HepG2 (cell line): ENCODE measurements at regions not wholly inside any gene's neighbourhood (a gene's known extent, or its start where the extent isn't known, plus 50 kb on each side); places are given as distances from the start of the nearest gene placed in this dataset.

Source experiments
- ATAC-seq: fragments of 200-7000 bp; cut with Tn5 transposase; 3 replicates; pipeline ENCODE4 v1.9.1; 2020; ENCODE audit warnings: mild to moderate bottlenecking, moderate library complexity
- BruUV-seq: library from RNA; stranded (reverse); fragments of 400-500 nt; replicated peaks from 2 replicates; lab custom pipeline; 2021; lab: Mats Ljungman, UMichigan
- CTCF ChIA-PET: fragments of 300-600 bp; formaldehyde crosslinking; extraction: SDS; loops from one replicate; lab custom pipeline; 2021; ENCODE audit warnings: low total read pairs, inconsistent platforms, low intra/inter-chr PET ratio; lab: Yijun Ruan, JAX
- POLR2A ChIA-PET: fragments of 350-600 bp; sonication (Branson Sonifier 250); formaldehyde crosslinking; loops from one replicate; lab custom pipeline; 2020; ENCODE audit warnings: antibody characterized with exemption, inconsistent platforms; lab: Yijun Ruan, JAX
- DNase-seq: peaks from one replicate; pipeline ENCODE4 v3.0.0-alpha.2; 2015; ENCODE audit warnings: low spot score
- FAIRE-seq: peaks from 3 replicates; lab custom pipeline; 2011; peaks lifted over from hg19 to GRCh38; lab: Jason Lieb, UNC
- H2AFZ ChIP-seq: one replicate; pipeline ENCODE4 v1.6.1; 2011; ENCODE audit warnings: low read length, inconsistent platforms
- H3K27ac ChIP-seq: fragments of 300-600 bp; 3 replicates; pipeline ENCODE4 v1.8.0; 2011; ENCODE audit warnings: mixed run types, mild to moderate bottlenecking, mixed read lengths, low read length, inconsistent platforms; ENCODE audit not compliant: insufficient read depth; ENCODE audit errors: extremely low read length
- H3K27me3 ChIP-seq, 2 experiments: fragments of 200-600 bp in 1 of 2; 2 replicates in 1 of 2; 3 replicates in 1 of 2; pipeline versions ENCODE4 v1.6.0 to v1.8.0; 2011; ENCODE audit warnings: low read length in 2 of 2, mild to moderate bottlenecking in 2 of 2, moderate library complexity in 2 of 2, inconsistent platforms in 1 of 2; ENCODE audit not compliant: insufficient read depth in 2 of 2, control insufficient read depth in 1 of 2
- H3K36me3 ChIP-seq, 2 experiments: fragments of 200-600 bp in 1 of 2; replicated peaks in 1 of 2; 2 replicates in 1 of 2; 3 replicates in 1 of 2; pipeline versions ENCODE4 v1.5.1 to v1.8.0; 2011; ENCODE audit warnings: low read length in 2 of 2, inconsistent platforms in 1 of 2; ENCODE audit not compliant: insufficient read depth in 2 of 2, control insufficient read depth in 1 of 2
- H3K4me1 ChIP-seq: 2 replicates; pipeline ENCODE4 v1.5.1; 2012; ENCODE audit warnings: low read length, inconsistent platforms; ENCODE audit not compliant: insufficient read depth
- H3K4me2 ChIP-seq: 2 replicates; pipeline ENCODE4 v1.6.0; 2011; ENCODE audit warnings: low read depth, low read length, inconsistent platforms
- H3K4me3 ChIP-seq, 3 experiments: fragments of 200-600 bp in 1 of 3; sonication (generic), shearing (Covaris generic) in 1 of 3; replicated peaks in 1 of 3; 2 replicates each; pipeline ENCODE4 v1.5.1; 2011 to 2016; ENCODE audit warnings: low read length in 3 of 3, inconsistent platforms in 2 of 3, low read depth in 2 of 3, mild to moderate bottlenecking in 2 of 3, control low read depth in 1 of 3, mixed read lengths in 1 of 3; ENCODE audit not compliant: insufficient read depth in 1 of 3
- H3K79me2 ChIP-seq: one replicate; pipeline ENCODE4 v1.6.1; 2011; ENCODE audit warnings: low read length, inconsistent platforms; ENCODE audit not compliant: insufficient read depth
- H3K9ac ChIP-seq: 2 replicates; pipeline ENCODE4 v1.6.0; 2011; ENCODE audit warnings: mild to moderate bottlenecking, low read depth, low read length, inconsistent platforms; ENCODE audit not compliant: insufficient read depth
- H3K9me3 ChIP-seq: 2 replicates; pipeline ENCODE4 v1.5.1; 2012; ENCODE audit warnings: mild to moderate bottlenecking, low read length
- H4K20me1 ChIP-seq: 2 replicates; pipeline ENCODE4 v1.6.0; 2011; ENCODE audit warnings: inconsistent platforms, mild to moderate bottlenecking, low read length, moderate library complexity; ENCODE audit not compliant: insufficient read depth
- FOXK2 ChIP-seq: fragments of 450-650 bp; IDR thresholded peaks from 2 replicates; pipeline ENCODE4 v1.6.1; 2016
- MED8 ChIP-seq: sonication (generic); formaldehyde crosslinking; IDR thresholded peaks from 2 replicates; pipeline ENCODE4 v1.8.1; 2023; ENCODE audit warnings: mild to moderate bottlenecking, missing genetic modification reagents; ENCODE audit not compliant: insufficient replicate concordance
- POLR2AphosphoS5 ChIP-seq: IDR thresholded peaks from 2 replicates; pipeline ENCODE4 v1.6.1; 2012; ENCODE audit warnings: low read depth, low read length
- ZBTB3 ChIP-seq: sonication (generic); formaldehyde crosslinking; IDR thresholded peaks from 2 replicates; pipeline ENCODE4 v1.4.0; 2020; ENCODE audit warnings: low read depth, mild to moderate bottlenecking, moderate library complexity, missing genetic modification reagents, borderline replicate concordance
- ZIK1 ChIP-seq: sonication (generic); formaldehyde crosslinking; IDR thresholded peaks from 2 replicates; pipeline ENCODE4 v1.5.0; 2020; ENCODE audit warnings: mild to moderate bottlenecking, low read depth, missing genetic modification reagents, borderline replicate concordance
- ZNF235 ChIP-seq: sonication (generic); formaldehyde crosslinking; IDR thresholded peaks from 2 replicates; pipeline ENCODE4 v1.8.1; 2023; ENCODE audit warnings: mild to moderate bottlenecking, missing genetic modification reagents, borderline replicate concordance
- whole genome bisulfite sequencing: methylation state at CpG from one replicate; pipeline ENCODE4 v1.1.6; 2017; ENCODE audit warnings: low lambda C conversion rate; 5-methylcytosine and 5-hydroxymethylcytosine counted together
- in situ Hi-C: cut with HindIII; loops from 2 replicates; pipeline ENCODE4 v1.10.0; 2017; ENCODE audit warnings: low pct_unique_long_range_greater_than_20kb; ENCODE audit not compliant: extremely low pct_ligation_motif_present
- intact Hi-C: fragments of 100-400 bp; cut with micrococcal nuclease; formaldehyde crosslinking; loops from one replicate; pipeline ENCODE4 v1.10.0; 2022; ENCODE audit not compliant: unreplicated experiment
- TF ChIP-seq, protein P1 (sequence below): IDR thresholded peaks from 2 replicates; pipeline ENCODE4 v1.6.1; 2016; ENCODE audit warnings: low read depth
- TF ChIP-seq, protein P2 (sequence below): sonication (generic); formaldehyde crosslinking; IDR thresholded peaks from 2 replicates; pipeline ENCODE4 v1.8.1; 2023; ENCODE audit warnings: missing genetic modification reagents, inconsistent platforms, borderline replicate concordance
- TF ChIP-seq, protein P3 (sequence below): sonication (generic); formaldehyde crosslinking; IDR thresholded peaks from 2 replicates; pipeline ENCODE4 v1.5.1; 2020; ENCODE audit warnings: missing genetic modification reagents, mild to moderate bottlenecking, borderline replicate concordance
- TF ChIP-seq, protein P4 (sequence below): sonication (generic); formaldehyde crosslinking; IDR thresholded peaks from 2 replicates; pipeline ENCODE4 v1.5.1; 2020; ENCODE audit warnings: mild to moderate bottlenecking, missing genetic modification reagents, borderline replicate concordance

DNA sequence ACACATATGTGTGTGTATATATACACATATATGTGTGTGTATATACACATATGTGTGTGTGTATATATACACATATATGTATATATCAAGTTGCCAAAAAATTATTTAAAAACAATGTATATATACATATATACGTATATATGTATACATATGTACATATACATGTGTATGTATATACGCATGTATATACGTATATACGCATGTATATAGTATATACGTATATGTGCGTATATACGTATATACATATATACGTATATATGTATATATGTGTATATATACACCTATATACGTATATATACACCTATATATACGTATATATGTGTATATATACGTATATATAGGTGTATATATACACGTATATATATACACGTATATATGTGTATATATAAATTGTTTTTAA lies 57.0 kb upstream of the ZNF644 start:
- H4K20me1 ChIP-seq: no peaks in the 10 kb centered on the region
- WGBS: 75% methylated on average over 13 of the region's 13 CpGs
- no peaks in the 10 kb centered on the region for H3K9me3 ChIP-seq
- BruUV-seq: no TSS peak
- H2AFZ ChIP-seq: no peak overlapping the region
- no peak overlapping the region for H3K27ac ChIP-seq
- CTCF ChIA-PET: no interaction called here
- no peak overlapping the region for H3K4me3 ChIP-seq
- H3K4me1 ChIP-seq: no peaks in the 10 kb centered on the region
- no peak overlapping the region for H3K9ac ChIP-seq
- FAIRE-seq: no peak
- TF ChIP-seq MED8 (CRISPR knock-in tag) (no peak), FOXK2 (no peak), ZNF235 (no peak)
- TF ChIP-seq, protein P1, sequence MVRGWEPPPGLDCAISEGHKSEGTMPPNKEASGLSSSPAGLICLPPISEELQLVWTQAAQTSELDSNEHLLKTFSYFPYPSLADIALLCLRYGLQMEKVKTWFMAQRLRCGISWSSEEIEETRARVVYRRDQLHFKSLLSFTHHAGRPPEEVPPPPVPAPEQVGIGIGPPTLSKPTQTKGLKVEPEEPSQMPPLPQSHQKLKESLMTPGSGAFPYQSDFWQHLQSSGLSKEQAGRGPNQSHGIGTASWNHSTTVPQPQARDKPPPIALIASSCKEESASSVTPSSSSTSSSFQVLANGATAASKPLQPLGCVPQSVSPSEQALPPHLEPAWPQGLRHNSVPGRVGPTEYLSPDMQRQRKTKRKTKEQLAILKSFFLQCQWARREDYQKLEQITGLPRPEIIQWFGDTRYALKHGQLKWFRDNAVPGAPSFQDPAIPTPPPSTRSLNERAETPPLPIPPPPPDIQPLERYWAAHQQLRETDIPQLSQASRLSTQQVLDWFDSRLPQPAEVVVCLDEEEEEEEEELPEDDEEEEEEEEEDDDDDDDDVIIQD (CRISPR knock-in tag): no peak
- TF ChIP-seq, protein P2, sequence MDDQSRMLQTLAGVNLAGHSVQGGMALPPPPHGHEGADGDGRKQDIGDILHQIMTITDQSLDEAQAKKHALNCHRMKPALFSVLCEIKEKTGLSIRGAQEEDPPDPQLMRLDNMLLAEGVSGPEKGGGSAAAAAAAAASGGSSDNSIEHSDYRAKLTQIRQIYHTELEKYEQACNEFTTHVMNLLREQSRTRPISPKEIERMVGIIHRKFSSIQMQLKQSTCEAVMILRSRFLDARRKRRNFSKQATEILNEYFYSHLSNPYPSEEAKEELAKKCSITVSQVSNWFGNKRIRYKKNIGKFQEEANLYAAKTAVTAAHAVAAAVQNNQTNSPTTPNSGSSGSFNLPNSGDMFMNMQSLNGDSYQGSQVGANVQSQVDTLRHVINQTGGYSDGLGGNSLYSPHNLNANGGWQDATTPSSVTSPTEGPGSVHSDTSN (CRISPR knock-in tag): no peak
- H3K79me2 ChIP-seq: no peaks in the 10 kb centered on the region
- DNase-seq: no peak
- in situ Hi-C loops (no loop called here), intact Hi-C loops (no loop called here)
- no peaks in the 10 kb centered on the region for H3K36me3 ChIP-seq
- ATAC-seq: no peak
- no peaks in the 10 kb centered on the region; a peak in 1 of 5 replicates for H3K27me3 ChIP-seq
- POLR2A ChIA-PET: no interaction called here
- H3K4me2 ChIP-seq: no peak overlapping the region

DNA sequence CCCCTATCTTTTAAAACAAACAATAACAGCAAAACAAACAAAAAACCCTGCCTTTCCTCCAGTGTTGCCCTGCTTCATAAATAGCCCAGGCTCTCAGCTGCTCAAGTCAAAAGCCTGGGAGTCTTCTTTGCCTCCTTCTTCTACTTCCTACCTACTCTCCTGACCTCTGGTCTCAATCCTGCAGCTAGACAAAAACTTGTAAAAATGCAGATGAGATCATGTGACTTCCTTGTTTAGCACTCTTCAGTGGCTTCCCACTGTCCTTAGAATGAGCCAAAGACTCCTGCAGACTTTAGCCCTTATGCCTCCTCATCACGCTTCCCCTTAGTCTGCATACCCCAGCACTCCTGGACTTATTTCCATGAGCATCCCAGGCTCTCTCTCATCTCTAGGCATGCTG lies 55.0 kb upstream of the ZNF644 start:
- in situ Hi-C loops: no loop called here
- no TSS peak for BruUV-seq

More for the DNA sequence above, 55.0 kb upstream of the ZNF644 start:
- FAIRE-seq: no peak
- ATAC-seq: no peak
- DNase-seq: no peak
- H3K36me3 ChIP-seq: no peaks in the 10 kb centered on the region
- ChIA-PET POLR2A (interaction anchor here (2.4 kb wide), 1 partner anchor 55 kb away, joined by 5 read pairs; the partner anchor contains the start of gene ZNF644), CTCF (no interaction called here)
- TF ChIP-seq POLR2AphosphoS5 (no peak), ZIK1 (CRISPR knock-in tag) (no peak), ZBTB3 (CRISPR knock-in tag) (no peak)
- TF ChIP-seq, protein P3, sequence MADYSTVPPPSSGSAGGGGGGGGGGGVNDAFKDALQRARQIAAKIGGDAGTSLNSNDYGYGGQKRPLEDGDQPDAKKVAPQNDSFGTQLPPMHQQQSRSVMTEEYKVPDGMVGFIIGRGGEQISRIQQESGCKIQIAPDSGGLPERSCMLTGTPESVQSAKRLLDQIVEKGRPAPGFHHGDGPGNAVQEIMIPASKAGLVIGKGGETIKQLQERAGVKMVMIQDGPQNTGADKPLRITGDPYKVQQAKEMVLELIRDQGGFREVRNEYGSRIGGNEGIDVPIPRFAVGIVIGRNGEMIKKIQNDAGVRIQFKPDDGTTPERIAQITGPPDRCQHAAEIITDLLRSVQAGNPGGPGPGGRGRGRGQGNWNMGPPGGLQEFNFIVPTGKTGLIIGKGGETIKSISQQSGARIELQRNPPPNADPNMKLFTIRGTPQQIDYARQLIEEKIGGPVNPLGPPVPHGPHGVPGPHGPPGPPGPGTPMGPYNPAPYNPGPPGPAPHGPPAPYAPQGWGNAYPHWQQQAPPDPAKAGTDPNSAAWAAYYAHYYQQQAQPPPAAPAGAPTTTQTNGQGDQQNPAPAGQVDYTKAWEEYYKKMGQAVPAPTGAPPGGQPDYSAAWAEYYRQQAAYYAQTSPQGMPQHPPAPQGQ (CRISPR knock-in tag): no peak
- TF ChIP-seq, protein P4, sequence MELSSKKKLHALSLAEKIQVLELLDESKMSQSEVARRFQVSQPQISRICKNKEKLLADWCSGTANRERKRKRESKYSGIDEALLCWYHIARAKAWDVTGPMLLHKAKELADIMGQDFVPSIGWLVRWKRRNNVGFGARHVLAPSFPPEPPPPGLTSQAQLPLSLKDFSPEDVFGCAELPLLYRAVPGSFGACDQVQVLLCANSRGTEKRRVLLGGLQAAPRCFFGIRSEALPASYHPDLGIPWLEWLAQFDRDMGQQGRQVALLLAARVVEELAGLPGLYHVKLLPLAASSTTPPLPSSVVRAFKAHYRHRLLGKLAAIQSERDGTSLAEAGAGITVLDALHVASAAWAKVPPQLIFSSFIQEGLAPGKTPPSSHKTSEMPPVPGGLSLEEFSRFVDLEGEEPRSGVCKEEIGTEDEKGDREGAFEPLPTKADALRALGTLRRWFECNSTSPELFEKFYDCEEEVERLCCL: no peak
- H3K4me1 ChIP-seq: no peaks in the 10 kb centered on the region
- H3K9me3 ChIP-seq: no peaks in the 10 kb centered on the region
- no peaks in the 10 kb centered on the region for H3K79me2 ChIP-seq
- intact Hi-C loops: no loop called here
- no peak overlapping the region for H3K4me2 ChIP-seq
- H3K9ac ChIP-seq: no peak overlapping the region
- H2AFZ ChIP-seq: no peak overlapping the region
- H3K27me3 ChIP-seq: no peaks in the 10 kb centered on the region; a peak in 1 of 5 replicates
- H4K20me1 ChIP-seq: no peaks in the 10 kb centered on the region
- whole genome bisulfite sequencing: 68% methylated on average over 1 of the region's 1 CpG
- H3K27ac ChIP-seq: no peak overlapping the region
- H3K4me3 ChIP-seq: no peak overlapping the region
